ENCODE measurements at regions not wholly inside any gene's neighbourhood (a gene's known extent, or its start where the extent isn't known, plus 50 kb on each side); places are given as distances from the start of the nearest gene placed in this dataset.

GRCh38 chr3:56956906-56957305, 103.6 kb upstream of the SPATA12 start:
- TF ChIP-seq RAD21 (IDR thresholded peaks at IDR 0.05; ENCODE audit: low read depth) (no peak), POLR2AphosphoS5 (IDR thresholded peaks at IDR 0.05; ENCODE audit: low read depth, low read length) (no peak), POLR2A (IDR thresholded peaks at IDR 0.05; ENCODE audit: borderline replicate concordance, extremely low read depth, insufficient read depth, insufficient read length) (no peak), CTCF (IDR thresholded peaks at IDR 0.05 in 2 of 3, conservative IDR thresholded peaks at IDR 0.05 in 1 of 3; ENCODE audit: borderline replicate concordance in 1 of 3, insufficient read depth in 1 of 3, low read depth in 2 of 3, low read length in 2 of 3) (no peak)

Measured in HCT116 (cell line).